ENCODE measurements at regions not wholly inside any gene's neighbourhood (a gene's known extent, or its start where the extent isn't known, plus 50 kb on each side); places are given as distances from the start of the nearest gene placed in this dataset.
A peak's percentile ranks its signal among the peaks of the same experiment; 100 is the strongest.

DNA sequence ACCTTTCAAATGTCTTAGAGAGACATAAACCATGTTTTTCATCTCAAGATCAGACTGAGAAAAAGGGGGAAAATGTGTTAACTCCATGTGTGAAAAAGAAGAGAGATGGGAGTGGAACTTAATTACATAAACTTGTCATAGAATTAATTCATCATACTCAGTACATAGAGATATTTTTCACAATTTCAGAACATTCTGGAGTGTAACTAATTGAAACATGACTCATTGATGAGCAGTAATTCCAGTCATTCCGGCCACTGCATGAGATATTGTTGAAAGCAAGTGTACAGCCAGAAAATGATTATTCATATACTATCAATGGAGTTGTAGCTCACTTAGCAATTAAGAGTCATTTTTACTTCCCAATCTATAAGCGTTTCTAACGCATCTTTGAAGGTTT, 739.3 kb downstream of the LTN1 start:
- Histone ChIP-seq H2AFZ (ENCODE audit: insufficient read depth, low read length, poor library complexity) (no peak overlapping the region), H4K8ac (ENCODE audit: low read depth, low read length) (no peak overlapping the region), H3K4me2 (ENCODE audit: low read length) (no peak overlapping the region), H3K18ac (ENCODE audit: low read length) (no peak overlapping the region), H4K91ac (ENCODE audit: low read depth, low read length) (no peak overlapping the region), H3K9me3 (ENCODE audit: insufficient read depth, low read depth, low read length) (no peaks in the 10 kb centered on the region), H3K4ac (ENCODE audit: low read depth, low read length) (no peak overlapping the region), H3K9ac (ENCODE audit: low read length) (no peak overlapping the region), H4K12ac (ENCODE audit: low read depth, low read length) (no peak overlapping the region), H2BK120ac (ENCODE audit: insufficient read depth, low read length, poor library complexity) (no peak overlapping the region), H3K27me3 (ENCODE audit: insufficient read depth, low read length) (no peaks in the 10 kb centered on the region), H3K79me2 (ENCODE audit: control insufficient read depth, insufficient read depth, low read length, poor library complexity) (no peaks in the 10 kb centered on the region), H3K14ac (ENCODE audit: low read length) (no peak overlapping the region), H3K27ac (ENCODE audit: low read depth, low read length) (no peak overlapping the region), H2AK5ac (ENCODE audit: low read length) (no peak overlapping the region), H3K79me1 (ENCODE audit: low read length) (peaks cover 2% of the 10 kb centered on the region), H3K36me3 (ENCODE audit: control insufficient read depth in 1 of 2, insufficient read depth in 2 of 2, low read length in 2 of 2) (no peaks in the 10 kb centered on the region), H3K4me3 (ENCODE audit: low read depth, low read length) (no peak overlapping the region), H2BK5ac (ENCODE audit: low read depth, low read length, poor library complexity) (no peak overlapping the region), H3K23ac (ENCODE audit: low read length) (no peak overlapping the region), H3K4me1 (ENCODE audit: control insufficient read depth in 1 of 2, insufficient read depth in 2 of 2, low read length in 2 of 2) (peaks cover 0 to 2% of the 10 kb centered on the region in 2 experiments), H2BK12ac (ENCODE audit: low read length) (no peak overlapping the region)
- DNase-seq: peak in 1 of 2 donors; percentile 5
- no CpG with 5 or more reads among the region's 3 CpGs for WGBS (ENCODE audit: extremely low coverage, insufficient coverage, insufficient read length)

- no peaks in the 10 kb centered on the region for H3K79me2 ChIP-seq (ENCODE audit: control insufficient read depth, insufficient read depth, low read length, poor library complexity)
- peaks cover 0 to 2% of the 10 kb centered on the region in 2 experiments for H3K4me1 ChIP-seq (ENCODE audit: control insufficient read depth in 1 of 2, insufficient read depth in 2 of 2, low read length in 2 of 2)
- H2BK12ac ChIP-seq (ENCODE audit: low read length): no peak overlapping the region
- H3K4me2 ChIP-seq (ENCODE audit: low read length): no peak overlapping the region
- H3K27me3 ChIP-seq (ENCODE audit: insufficient read depth, low read length): no peaks in the 10 kb centered on the region
- WGBS (ENCODE audit: extremely low coverage, insufficient coverage, insufficient read length): no CpG with 5 or more reads among the region's 2 CpGs
- H2AFZ ChIP-seq (ENCODE audit: insufficient read depth, low read length, poor library complexity): no peak overlapping the region
- no peak overlapping the region for H3K27ac ChIP-seq (ENCODE audit: low read depth, low read length)
- no peak overlapping the region for H3K14ac ChIP-seq (ENCODE audit: low read length)
- no peak overlapping the region for H3K9ac ChIP-seq (ENCODE audit: low read length)
- H2BK120ac ChIP-seq (ENCODE audit: insufficient read depth, low read length, poor library complexity): no peak overlapping the region
- no peak overlapping the region for H3K4me3 ChIP-seq (ENCODE audit: low read depth, low read length)
- H3K4ac ChIP-seq (ENCODE audit: low read depth, low read length): no peak overlapping the region
- H3K36me3 ChIP-seq (ENCODE audit: control insufficient read depth in 1 of 2, insufficient read depth in 2 of 2, low read length in 2 of 2): no peaks in the 10 kb centered on the region
- no peak for DNase-seq
- no peaks in the 10 kb centered on the region for H3K79me1 ChIP-seq (ENCODE audit: low read length)
- no peak overlapping the region for H4K8ac ChIP-seq (ENCODE audit: low read depth, low read length)
- H2AK5ac ChIP-seq (ENCODE audit: low read length): no peak overlapping the region
- no peaks in the 10 kb centered on the region for H3K9me3 ChIP-seq (ENCODE audit: insufficient read depth, low read depth, low read length)
- no peak overlapping the region for H4K91ac ChIP-seq (ENCODE audit: low read depth, low read length)
- H2BK5ac ChIP-seq (ENCODE audit: low read depth, low read length, poor library complexity): no peak overlapping the region
- H4K12ac ChIP-seq (ENCODE audit: low read depth, low read length): no peak overlapping the region
- no peak overlapping the region for H3K23ac ChIP-seq (ENCODE audit: low read length)
- H3K18ac ChIP-seq (ENCODE audit: low read length): no peak overlapping the region
Measured at GRCh38 chr21:28252928-28253327, 739.7 kb downstream of the LTN1 start.

- no peak for DNase-seq
- H3K4me2 ChIP-seq (ENCODE audit: low read length): no peak overlapping the region
- H3K79me2 ChIP-seq (ENCODE audit: control insufficient read depth, insufficient read depth, low read length, poor library complexity): no peaks in the 10 kb centered on the region
- H2BK12ac ChIP-seq (ENCODE audit: low read length): no peak overlapping the region
- no peaks in the 10 kb centered on the region for H3K36me3 ChIP-seq (ENCODE audit: control insufficient read depth in 1 of 2, insufficient read depth in 2 of 2, low read length in 2 of 2)
- no peak overlapping the region for H4K12ac ChIP-seq (ENCODE audit: low read depth, low read length)
- no peak overlapping the region for H3K4ac ChIP-seq (ENCODE audit: low read depth, low read length)
- no peaks in the 10 kb centered on the region for H3K79me1 ChIP-seq (ENCODE audit: low read length)
- 100% methylated on average over 2 of the region's 4 CpGs for WGBS (ENCODE audit: extremely low coverage, insufficient coverage, insufficient read length)
- no peak overlapping the region for H2AK5ac ChIP-seq (ENCODE audit: low read length)
- H3K9me3 ChIP-seq (ENCODE audit: insufficient read depth, low read depth, low read length): no peaks in the 10 kb centered on the region
- H2BK5ac ChIP-seq (ENCODE audit: low read depth, low read length, poor library complexity): no peak overlapping the region
- H3K9ac ChIP-seq (ENCODE audit: low read length): no peak overlapping the region
- no peak overlapping the region for H3K23ac ChIP-seq (ENCODE audit: low read length)
- H4K91ac ChIP-seq (ENCODE audit: low read depth, low read length): no peak overlapping the region
- H3K27ac ChIP-seq (ENCODE audit: low read depth, low read length): no peak overlapping the region
- H2BK120ac ChIP-seq (ENCODE audit: insufficient read depth, low read length, poor library complexity): no peak overlapping the region
- H3K4me1 ChIP-seq (ENCODE audit: control insufficient read depth in 1 of 2, insufficient read depth in 2 of 2, low read length in 2 of 2): peaks cover 0 to 2% of the 10 kb centered on the region in 2 experiments
- H2AFZ ChIP-seq (ENCODE audit: insufficient read depth, low read length, poor library complexity): no peak overlapping the region
- no peak overlapping the region for H3K14ac ChIP-seq (ENCODE audit: low read length)
- H3K4me3 ChIP-seq (ENCODE audit: low read depth, low read length): no peak overlapping the region
- H3K27me3 ChIP-seq (ENCODE audit: insufficient read depth, low read length): no peaks in the 10 kb centered on the region
- H3K18ac ChIP-seq (ENCODE audit: low read length): no peak overlapping the region
- no peak overlapping the region for H4K8ac ChIP-seq (ENCODE audit: low read depth, low read length)
Measured at GRCh38 chr21:28250946-28251345, 741.7 kb downstream of the LTN1 start.

- Histone ChIP-seq H4K12ac (ENCODE audit: low read depth, low read length) (no peak overlapping the region), H3K27ac (ENCODE audit: low read depth, low read length) (no peak overlapping the region), H4K91ac (ENCODE audit: low read depth, low read length) (no peak overlapping the region), H2BK12ac (ENCODE audit: low read length) (no peak overlapping the region), H3K4me2 (ENCODE audit: low read length) (no peak overlapping the region), H3K79me2 (ENCODE audit: control insufficient read depth, insufficient read depth, low read length, poor library complexity) (no peaks in the 10 kb centered on the region), H3K4me3 (ENCODE audit: low read depth, low read length) (no peak overlapping the region), H3K9ac (ENCODE audit: low read length) (no peak overlapping the region), H3K4ac (ENCODE audit: low read depth, low read length) (no peak overlapping the region), H2BK5ac (ENCODE audit: low read depth, low read length, poor library complexity) (no peak overlapping the region), H2BK120ac (ENCODE audit: insufficient read depth, low read length, poor library complexity) (no peak overlapping the region), H3K23ac (ENCODE audit: low read length) (no peak overlapping the region), H3K79me1 (ENCODE audit: low read length) (no peaks in the 10 kb centered on the region), H3K4me1 (ENCODE audit: control insufficient read depth in 1 of 2, insufficient read depth in 2 of 2, low read length in 2 of 2) (no peaks in the 10 kb centered on the region), H4K8ac (ENCODE audit: low read depth, low read length) (no peak overlapping the region), H2AK5ac (ENCODE audit: low read length) (no peak overlapping the region), H2AFZ (ENCODE audit: insufficient read depth, low read length, poor library complexity) (no peak overlapping the region), H3K18ac (ENCODE audit: low read length) (no peak overlapping the region), H3K9me3 (ENCODE audit: insufficient read depth, low read depth, low read length) (no peaks in the 10 kb centered on the region), H3K36me3 (ENCODE audit: control insufficient read depth in 1 of 2, insufficient read depth in 2 of 2, low read length in 2 of 2) (no peaks in the 10 kb centered on the region), H3K27me3 (ENCODE audit: insufficient read depth, low read length) (no peaks in the 10 kb centered on the region), H3K14ac (ENCODE audit: low read length) (no peak overlapping the region)
- DNase-seq: no peak
- WGBS (ENCODE audit: extremely low coverage, insufficient coverage, insufficient read length): no CpG with 5 or more reads among the region's 4 CpGs
Measured at GRCh38 chr21:28247454-28248020, 745.1 kb downstream of the LTN1 start.
